ENCODE measurements at regions not wholly inside any gene's neighbourhood (a gene's known extent, or its start where the extent isn't known, plus 50 kb on each side); places are given as distances from the start of the nearest gene placed in this dataset.

GRCh38 chr11:119995730-119996491, 142.0 kb downstream of the TRIM29 start:
- in situ Hi-C loops (cut with MboI) (no loop called here), intact Hi-C loops (cut with micrococcal nuclease) (no loop called here)
- Histone ChIP-seq H3K4me2 (ENCODE audit: insufficient read depth, low read length) (no peak overlapping the region), H3K36me3 (ENCODE audit: control insufficient read depth, insufficient read depth, low read length) (no peaks in the 10 kb centered on the region), H3K27me3 (ENCODE audit: control insufficient read depth in 2 of 2, insufficient read depth in 2 of 2, low read length in 2 of 2) (peaks cover 0 to 19% of the 10 kb centered on the region in 2 experiments; a peak in 3 of 5 replicates), H3K9me1 (ENCODE audit: control insufficient read depth, insufficient read depth, low read length) (no peaks in the 10 kb centered on the region), H3K9me3 (replicated peaks; ENCODE audit: control insufficient read depth, insufficient read depth, low read depth, low read length) (no peaks in the 10 kb centered on the region), H3K79me2 (ENCODE audit: control insufficient read depth, insufficient read depth, low read length) (no peaks in the 10 kb centered on the region), H3K4me3 (no peak overlapping the region), H4K20me1 (replicated peaks; ENCODE audit: control insufficient read depth, insufficient read depth, low read length) (peaks cover 9% of the 10 kb centered on the region; the same call in 1 of the 2 replicates), H3K4me1 (replicated peaks in 1 of 2; ENCODE audit: control insufficient read depth in 2 of 2, insufficient read depth in 2 of 2, low read length in 2 of 2) (no peaks in the 10 kb centered on the region), H2AFZ (ENCODE audit: low read depth, low read length) (no peak overlapping the region), H3K9ac (ENCODE audit: insufficient read depth in 1 of 2, low read depth in 2 of 2, low read length in 2 of 2) (no peak overlapping the region), H3K27ac (ENCODE audit: extremely low read depth, low read depth, low read length) (no peak overlapping the region)
- DNase-seq (ENCODE audit: extremely low read depth in 1 of 4, low spot score in 3 of 4) (no peak), FAIRE-seq (no peak), ATAC-seq (no peak)
- ChIA-PET POLR2A (interaction anchor here (0.6 kb wide), 1 partner anchor 15 kb away, joined by 3 read pairs; no protein-coding TSS in a partner anchor), CTCF (ENCODE audit: low intra/inter-chr PET ratio) (no interaction called here)
- no TSS peak for BruUV-seq (replicated peaks)
- 2% methylated on average over 6 of the region's 6 CpGs for WGBS (ENCODE audit: insufficient coverage, low coverage, missing lambda C conversion rate)
- TF ChIP-seq CREB1 (IDR thresholded peaks at IDR 0.05), result no peak
- TF ChIP-seq CREB1 (CRISPR knock-in tag; IDR thresholded peaks at IDR 0.05), result no peak
- no peak for TF ChIP-seq EP300 (IDR thresholded peaks at IDR 0.05; ENCODE audit: low read length)
- TF ChIP-seq ZNF174 (CRISPR knock-in tag; IDR thresholded peaks at IDR 0.05), result no peak
- TF ChIP-seq IRF1 (CRISPR knock-in tag; IDR thresholded peaks at IDR 0.05; ENCODE audit: borderline replicate concordance), result no peak

Measured in K562 (cell line).